ENCODE measurements at regions not wholly inside any gene's neighbourhood (a gene's known extent, or its start where the extent isn't known, plus 50 kb on each side); places are given as distances from the start of the nearest gene placed in this dataset.

DNA sequence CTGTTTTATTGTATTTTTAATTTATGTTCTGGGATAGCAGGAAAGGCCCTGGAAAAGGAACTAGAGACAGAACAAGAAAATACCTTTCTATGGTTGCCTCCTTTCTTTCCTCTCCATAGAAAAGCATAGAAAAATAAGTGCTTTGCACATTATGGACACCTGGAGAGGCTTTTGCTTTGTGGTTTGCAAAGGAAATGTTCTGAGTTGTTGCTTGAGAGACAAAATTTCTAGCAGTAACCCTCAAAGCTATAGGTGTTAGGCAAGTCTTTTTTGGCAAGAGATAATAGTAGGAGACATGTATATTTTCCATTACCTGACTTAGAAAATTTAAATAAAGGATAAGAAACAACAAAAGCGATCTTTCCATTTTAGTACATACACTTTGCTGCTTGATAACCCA, 378.6 kb upstream of the PRKCQ start:
- TF ChIP-seq, protein P1, sequence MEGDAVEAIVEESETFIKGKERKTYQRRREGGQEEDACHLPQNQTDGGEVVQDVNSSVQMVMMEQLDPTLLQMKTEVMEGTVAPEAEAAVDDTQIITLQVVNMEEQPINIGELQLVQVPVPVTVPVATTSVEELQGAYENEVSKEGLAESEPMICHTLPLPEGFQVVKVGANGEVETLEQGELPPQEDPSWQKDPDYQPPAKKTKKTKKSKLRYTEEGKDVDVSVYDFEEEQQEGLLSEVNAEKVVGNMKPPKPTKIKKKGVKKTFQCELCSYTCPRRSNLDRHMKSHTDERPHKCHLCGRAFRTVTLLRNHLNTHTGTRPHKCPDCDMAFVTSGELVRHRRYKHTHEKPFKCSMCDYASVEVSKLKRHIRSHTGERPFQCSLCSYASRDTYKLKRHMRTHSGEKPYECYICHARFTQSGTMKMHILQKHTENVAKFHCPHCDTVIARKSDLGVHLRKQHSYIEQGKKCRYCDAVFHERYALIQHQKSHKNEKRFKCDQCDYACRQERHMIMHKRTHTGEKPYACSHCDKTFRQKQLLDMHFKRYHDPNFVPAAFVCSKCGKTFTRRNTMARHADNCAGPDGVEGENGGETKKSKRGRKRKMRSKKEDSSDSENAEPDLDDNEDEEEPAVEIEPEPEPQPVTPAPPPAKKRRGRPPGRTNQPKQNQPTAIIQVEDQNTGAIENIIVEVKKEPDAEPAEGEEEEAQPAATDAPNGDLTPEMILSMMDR (conservative IDR thresholded peaks at IDR 0.05; ENCODE audit: low read depth, low read length): no peak

DNA sequence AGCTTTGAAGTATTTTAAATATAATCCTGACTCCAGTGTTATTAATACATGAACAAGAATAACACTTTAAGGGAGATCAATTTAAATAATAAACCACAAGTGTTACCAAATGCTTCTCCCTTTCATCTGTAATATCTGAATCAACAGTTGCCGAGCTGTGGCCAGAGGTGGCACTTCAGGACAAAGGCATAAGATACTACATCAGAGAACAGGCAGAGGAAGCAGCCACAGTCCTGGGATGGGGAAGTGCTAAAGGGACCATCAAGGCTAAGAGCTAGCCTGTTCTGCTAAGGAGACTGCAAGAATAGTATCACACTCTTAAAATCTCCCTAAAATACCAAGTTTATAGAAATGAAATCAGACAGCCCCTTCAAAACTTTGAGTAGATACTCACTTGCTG, 378.2 kb upstream of the PRKCQ start:
- no peak for DNase-seq (ENCODE audit: low read depth)
- TF ChIP-seq, protein P1 (conservative IDR thresholded peaks at IDR 0.05; ENCODE audit: low read depth, low read length): no peak
- H3K4me3 ChIP-seq (ENCODE audit: low read depth, low read length): no peak overlapping the region

More for the DNA sequence above, 378.6 kb upstream of the PRKCQ start:
- no peak for DNase-seq (ENCODE audit: low read depth)
- no peak overlapping the region for H3K4me3 ChIP-seq (ENCODE audit: low read depth, low read length)

DNA sequence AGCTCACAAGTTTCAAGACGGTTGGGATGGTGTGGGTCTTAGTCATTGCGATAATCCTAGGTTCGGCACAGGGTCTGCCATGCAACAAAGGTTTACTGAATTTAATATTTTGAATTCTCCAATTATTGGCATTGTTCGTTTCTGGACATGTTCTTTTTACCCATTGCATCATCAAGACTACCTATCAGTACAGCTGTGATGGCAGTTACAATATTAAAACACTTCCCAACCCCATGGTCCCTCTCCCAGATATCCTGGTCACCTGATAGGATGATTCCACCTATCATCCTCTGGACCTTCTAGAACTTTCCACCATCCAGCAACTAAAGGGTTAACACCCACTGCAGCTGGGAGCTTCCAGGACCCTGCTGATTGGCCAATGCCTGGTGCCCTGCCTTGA, 377.8 kb upstream of the PRKCQ start:
- DNase-seq (ENCODE audit: low read depth): no peak
- TF ChIP-seq, protein P1 (conservative IDR thresholded peaks at IDR 0.05; ENCODE audit: low read depth, low read length): no peak
- H3K4me3 ChIP-seq (ENCODE audit: low read depth, low read length): no peak overlapping the region

DNA sequence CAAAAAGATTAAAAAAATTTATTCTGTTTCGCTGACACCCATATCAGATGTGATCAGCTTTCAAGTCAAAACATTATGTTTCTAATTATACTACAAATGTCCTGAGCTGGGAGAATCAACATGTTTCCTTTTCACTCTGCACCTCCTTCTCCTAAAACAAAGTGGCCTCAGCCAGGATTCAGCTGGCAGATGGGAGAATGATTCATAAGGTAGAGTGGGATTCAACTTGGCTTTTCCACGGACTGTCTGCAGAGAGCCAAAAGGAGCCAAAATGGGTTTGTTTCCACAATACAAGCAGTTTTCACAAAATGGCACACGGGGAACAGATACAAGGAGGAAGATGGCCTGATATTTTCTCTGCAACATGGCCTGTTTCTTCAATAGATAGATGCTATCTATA, 376.5 kb upstream of the PRKCQ start:
- DNase-seq (ENCODE audit: low read depth): no peak
- H3K4me3 ChIP-seq (ENCODE audit: low read depth, low read length): no peak overlapping the region

DNA sequence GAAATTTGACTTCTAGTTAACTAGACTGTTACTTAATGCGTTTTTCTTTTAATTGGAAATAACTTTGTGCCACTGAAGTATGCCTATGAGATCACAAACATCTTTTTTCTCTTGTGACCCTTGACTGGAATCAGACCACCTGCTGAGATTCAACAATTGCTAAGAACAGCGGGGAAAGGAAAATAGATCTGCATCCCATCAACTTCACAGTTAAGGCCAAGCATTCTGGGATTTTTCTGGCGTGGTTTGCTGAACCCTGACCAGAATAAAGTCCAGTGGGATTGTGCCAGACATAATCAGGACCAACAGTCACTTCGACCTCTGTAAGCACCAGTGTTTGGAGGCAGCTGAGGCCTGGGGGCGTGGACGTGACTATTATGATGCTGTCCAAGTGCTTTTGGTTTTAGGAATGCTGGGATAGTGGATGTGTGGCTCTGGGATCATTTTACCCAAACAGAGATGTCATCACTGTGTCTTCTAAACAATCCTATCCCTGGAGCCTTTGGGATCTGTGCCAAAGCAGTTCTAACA, 373.3 kb upstream of the PRKCQ start:
- no peak for DNase-seq (ENCODE audit: low read depth)
- H3K4me3 ChIP-seq (ENCODE audit: low read depth, low read length): no peak overlapping the region
- TF ChIP-seq, protein P1 (conservative IDR thresholded peaks at IDR 0.05; ENCODE audit: low read depth, low read length): no peak

More for the DNA sequence above, 376.5 kb upstream of the PRKCQ start:
- TF ChIP-seq, protein P1 (conservative IDR thresholded peaks at IDR 0.05; ENCODE audit: low read depth, low read length): no peak

DNA sequence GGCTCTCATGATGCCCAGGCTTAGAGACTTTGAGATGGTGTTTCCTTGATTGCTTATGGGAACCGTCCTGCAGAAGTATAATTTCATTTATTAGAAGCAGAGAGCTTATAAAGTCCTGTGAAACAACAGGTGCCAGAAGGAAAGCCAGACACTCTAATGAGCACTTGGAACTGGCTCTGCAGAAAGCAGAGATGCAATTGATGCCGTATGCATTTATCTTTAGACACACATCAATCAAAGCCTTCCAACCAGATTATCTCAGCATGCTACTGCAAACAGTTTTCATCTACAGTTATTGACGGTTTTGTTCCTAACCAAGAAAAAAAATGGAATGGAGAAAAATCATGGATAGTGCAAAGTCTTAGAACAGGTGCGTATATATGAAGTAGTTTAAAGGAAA, 371.7 kb upstream of the PRKCQ start:
- no peak for DNase-seq (ENCODE audit: low read depth)
- TF ChIP-seq, protein P1 (conservative IDR thresholded peaks at IDR 0.05; ENCODE audit: low read depth, low read length): no peak

DNA sequence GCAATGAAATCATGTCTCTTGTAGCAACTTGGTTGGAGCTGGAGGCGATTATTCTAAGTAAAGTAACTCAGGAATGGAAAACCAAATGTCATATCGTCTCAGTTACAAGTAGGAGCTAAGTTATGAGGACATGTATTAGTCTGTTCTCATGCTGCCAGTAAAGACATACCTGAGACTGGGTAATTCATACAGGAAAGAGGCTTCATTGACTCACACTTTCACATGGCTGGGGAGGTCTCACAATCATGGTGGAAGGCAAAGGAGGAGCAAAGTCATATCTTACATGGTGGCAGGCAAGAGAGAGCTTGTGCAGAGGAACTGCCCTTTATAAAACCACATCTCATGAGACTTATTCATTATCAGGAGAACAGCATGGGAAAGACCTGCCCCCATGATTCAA, 370.1 kb upstream of the PRKCQ start:
- TF ChIP-seq, protein P1 (conservative IDR thresholded peaks at IDR 0.05; ENCODE audit: low read depth, low read length): no peak
- H3K4me3 ChIP-seq (ENCODE audit: low read depth, low read length): no peak overlapping the region
- DNase-seq (ENCODE audit: low read depth): no peak

More for the DNA sequence above, 371.7 kb upstream of the PRKCQ start:
- H3K4me3 ChIP-seq (ENCODE audit: low read depth, low read length): no peak overlapping the region
